ENCODE measurements at regions not wholly inside any gene's neighbourhood (a gene's known extent, or its start where the extent isn't known, plus 50 kb on each side); places are given as distances from the start of the nearest gene placed in this dataset.
A peak's percentile ranks its signal among the peaks of the same experiment; 100 is the strongest.

DNA sequence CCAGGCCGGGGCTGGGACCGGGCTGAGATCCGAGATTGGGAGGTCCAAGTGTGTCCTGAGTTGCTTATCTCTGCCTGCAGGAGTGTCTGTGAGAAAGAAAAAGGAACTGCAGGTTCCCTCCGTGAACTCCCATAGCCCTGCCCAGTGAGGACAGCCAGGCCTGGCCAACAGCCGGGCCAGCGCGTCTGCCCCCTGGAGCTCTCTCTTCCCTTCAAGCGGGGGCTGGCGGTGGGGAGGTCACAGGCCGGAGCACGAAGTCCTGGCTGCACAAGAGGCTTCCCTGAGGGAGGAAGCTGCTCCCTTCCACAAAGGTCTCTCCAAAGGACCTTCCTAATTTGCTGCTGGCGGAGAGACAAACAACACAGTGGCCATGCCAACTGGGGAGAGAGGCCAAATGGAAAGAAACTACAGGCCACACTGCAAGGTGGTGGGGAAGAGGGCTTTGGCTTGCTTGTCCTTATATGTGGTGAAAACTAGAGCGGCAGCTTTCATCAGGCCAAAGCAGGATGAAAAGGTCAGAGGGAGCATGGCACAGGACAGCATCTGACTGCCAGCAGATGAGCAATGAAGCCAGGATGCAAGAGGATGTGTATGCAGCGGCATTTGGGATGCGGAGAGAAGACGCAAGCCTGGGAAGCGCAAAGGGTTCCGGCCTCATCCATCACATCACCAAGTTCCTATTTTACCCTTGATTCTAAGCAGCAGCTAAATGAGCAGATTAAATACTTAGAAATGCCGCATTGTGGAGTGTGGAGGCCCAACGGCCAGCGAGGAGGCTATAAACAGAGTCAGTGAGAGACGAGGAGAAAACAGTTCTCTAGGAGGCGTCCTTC lies 260.0 kb downstream of the ERMARD start:
- TF ChIP-seq, protein P1, sequence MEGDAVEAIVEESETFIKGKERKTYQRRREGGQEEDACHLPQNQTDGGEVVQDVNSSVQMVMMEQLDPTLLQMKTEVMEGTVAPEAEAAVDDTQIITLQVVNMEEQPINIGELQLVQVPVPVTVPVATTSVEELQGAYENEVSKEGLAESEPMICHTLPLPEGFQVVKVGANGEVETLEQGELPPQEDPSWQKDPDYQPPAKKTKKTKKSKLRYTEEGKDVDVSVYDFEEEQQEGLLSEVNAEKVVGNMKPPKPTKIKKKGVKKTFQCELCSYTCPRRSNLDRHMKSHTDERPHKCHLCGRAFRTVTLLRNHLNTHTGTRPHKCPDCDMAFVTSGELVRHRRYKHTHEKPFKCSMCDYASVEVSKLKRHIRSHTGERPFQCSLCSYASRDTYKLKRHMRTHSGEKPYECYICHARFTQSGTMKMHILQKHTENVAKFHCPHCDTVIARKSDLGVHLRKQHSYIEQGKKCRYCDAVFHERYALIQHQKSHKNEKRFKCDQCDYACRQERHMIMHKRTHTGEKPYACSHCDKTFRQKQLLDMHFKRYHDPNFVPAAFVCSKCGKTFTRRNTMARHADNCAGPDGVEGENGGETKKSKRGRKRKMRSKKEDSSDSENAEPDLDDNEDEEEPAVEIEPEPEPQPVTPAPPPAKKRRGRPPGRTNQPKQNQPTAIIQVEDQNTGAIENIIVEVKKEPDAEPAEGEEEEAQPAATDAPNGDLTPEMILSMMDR (conservative IDR thresholded peaks at IDR 0.05): no peak
- no peak overlapping the region for H3K27ac ChIP-seq

DNA sequence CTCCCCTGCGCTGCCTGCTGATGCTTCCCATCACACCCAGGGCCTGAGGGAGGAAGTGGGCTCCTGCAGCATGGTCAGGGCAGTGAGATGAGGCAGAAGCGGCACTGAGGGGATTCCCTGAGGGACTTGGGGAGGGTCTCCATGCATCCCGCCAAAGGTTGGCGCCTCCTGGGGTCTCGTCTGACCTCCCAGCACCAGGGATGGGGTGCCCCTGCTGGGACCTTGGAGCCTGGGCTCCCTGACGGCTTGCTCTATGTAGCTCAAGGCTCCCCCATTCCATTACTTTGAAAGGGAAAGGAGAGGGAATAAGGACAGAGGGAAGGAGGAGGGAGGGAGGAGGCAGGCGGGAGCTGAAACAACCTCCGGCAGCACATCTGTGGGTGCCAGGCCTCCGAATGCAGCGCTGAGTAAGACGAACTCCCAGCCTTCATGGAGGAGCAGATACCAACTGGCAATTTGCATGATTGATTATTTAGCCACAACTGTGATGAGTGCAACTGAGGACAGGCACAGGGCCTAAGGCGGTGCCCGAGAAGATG lies 259.3 kb downstream of the ERMARD start:
- no peak overlapping the region for H3K27ac ChIP-seq
- TF ChIP-seq, protein P1 (conservative IDR thresholded peaks at IDR 0.05): no peak

DNA sequence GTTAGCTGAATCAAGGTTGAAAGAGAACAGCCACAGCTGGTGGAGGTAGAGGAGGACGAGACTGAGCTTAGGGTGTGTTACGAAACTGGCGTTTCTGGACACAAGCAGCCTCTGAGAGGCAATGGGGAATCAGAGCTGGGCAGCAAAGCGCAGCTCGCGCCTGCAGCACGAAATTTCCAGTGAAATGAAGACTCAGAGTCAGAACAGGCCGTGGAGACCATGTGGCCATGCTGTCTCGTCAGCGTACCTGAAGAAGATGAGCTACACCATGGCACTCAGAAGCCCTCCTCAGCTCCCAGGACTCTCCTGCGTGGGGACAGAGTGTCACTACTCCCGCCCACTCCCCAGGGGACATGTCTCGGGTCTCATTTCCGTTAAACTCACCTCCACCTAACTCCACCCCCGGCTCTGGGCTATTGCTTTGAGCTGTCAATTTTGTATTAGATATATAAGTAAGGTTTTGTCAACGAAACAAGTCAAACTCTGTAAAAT lies 256.9 kb downstream of the ERMARD start:
- H3K27ac ChIP-seq: peak overlapping the region; percentile 75
- TF ChIP-seq, protein P1 (conservative IDR thresholded peaks at IDR 0.05): no peak

DNA sequence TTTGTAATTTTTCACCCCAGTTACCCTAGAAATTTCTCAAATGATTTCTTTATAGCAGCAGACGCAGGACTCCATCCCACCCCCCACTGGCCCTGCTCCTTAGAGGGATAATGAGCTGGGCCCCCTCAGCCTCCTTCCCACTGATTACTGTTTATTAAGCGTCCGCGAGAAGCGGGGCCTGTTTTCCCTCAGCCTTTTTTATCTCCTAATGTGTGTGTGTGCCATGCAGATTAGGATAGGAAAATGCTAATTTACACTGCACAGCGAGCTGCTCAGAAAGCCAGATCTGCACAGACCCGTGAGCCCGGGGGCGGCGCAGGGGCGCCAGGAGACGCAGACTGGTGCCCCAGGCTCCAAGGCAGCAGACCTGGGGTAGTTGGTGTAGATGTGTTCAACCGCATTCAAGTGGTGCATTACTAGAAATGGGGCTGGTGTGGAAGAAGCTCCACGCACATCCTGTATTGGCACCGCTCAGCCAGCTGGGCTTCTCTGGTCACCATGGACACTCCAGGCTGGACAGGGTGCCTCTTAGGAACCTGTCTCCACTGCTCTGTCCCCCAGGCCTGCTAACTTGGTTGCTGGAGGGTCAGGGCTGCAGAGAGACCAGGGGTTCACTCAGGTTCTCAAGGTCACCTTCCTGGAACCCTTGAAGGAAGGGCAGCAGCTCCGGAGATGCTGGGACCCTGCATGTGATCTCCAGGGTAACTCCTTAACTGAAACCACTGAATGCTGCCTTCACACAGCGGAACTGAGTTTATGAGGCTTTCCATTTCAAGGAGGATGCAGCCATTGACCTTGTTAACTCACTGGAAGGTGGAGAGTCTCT lies 256.3 kb downstream of the ERMARD start:
- TF ChIP-seq, protein P1 (conservative IDR thresholded peaks at IDR 0.05): no peak
- peak overlapping the region; percentile 75 for H3K27ac ChIP-seq

DNA sequence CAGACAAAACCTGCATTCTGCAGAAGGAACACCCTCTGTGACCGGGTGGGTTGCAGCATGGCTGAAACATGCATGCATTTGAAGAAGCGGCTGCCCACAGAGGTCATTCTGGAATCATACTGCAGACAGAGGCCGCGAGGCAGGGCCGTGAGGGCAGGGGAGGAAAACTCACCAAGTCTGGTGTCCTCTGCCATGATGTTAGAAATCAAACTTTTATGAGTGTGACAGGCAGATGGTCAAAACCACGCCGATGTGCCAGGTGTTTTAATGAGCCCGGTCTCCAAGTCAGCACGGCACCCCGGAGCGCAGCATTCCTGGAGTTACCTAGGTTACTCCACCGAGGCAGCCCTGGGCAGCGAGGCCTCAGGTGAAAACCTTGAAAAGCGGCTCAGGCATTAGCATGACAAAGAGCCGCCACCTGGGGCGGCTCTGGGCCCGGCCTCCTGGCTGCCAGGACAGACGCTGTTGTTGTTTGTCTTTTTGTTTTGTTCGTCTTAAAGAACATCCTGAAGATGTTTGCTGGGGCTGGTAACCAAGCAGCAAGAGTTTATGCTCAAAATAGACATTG lies 255.6 kb downstream of the ERMARD start:
- no peak overlapping the region for H3K27ac ChIP-seq

DNA sequence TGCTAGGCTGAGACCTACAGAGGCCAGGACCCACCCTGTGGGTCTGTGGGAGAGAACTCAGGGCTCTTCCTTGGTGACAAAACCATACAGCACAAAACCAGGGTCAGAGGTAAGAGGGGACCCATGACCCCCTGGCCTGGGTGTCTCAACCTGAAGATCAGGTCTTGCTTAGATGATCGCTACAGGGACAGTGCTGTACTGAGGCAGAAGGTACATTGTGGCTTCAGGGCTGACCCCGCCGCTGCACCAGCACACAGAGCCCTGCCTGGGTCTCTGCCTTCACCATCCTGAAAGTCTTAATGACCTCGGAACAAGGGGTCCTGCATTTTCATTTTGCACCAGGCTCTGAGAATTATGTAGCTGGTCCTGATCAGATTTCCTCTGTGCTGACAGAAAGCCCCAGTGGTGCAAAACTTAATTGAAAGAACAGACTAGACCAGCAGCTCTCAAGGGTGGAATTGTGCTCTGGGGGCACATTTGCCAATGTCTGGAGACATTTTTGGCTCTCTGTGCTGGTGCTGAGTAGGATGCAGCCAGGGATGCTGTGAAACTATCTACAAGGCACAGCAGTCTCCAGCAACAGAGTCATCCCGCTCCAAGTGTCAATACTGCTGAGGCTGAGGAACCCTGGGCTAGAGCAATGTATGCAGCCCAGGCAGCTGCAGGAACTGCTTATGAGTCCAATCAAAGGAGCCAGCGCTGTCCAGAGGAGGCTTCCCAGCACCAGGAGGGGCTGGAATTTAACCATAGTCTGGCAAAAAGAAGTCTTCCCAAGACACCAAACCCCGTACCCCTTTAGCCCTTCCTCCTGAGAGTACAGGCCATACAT lies 254.9 kb downstream of the ERMARD start:
- TF ChIP-seq, protein P1 (conservative IDR thresholded peaks at IDR 0.05): no peak
- no peak overlapping the region for H3K27ac ChIP-seq

More for the DNA sequence above, 255.6 kb downstream of the ERMARD start:
- TF ChIP-seq, protein P1 (conservative IDR thresholded peaks at IDR 0.05): no peak
